NT2/D1 (cell line): ENCODE measurements at regions not wholly inside any gene's neighbourhood (a gene's known extent, or its start where the extent isn't known, plus 50 kb on each side); places are given as distances from the start of the nearest gene placed in this dataset.

Experiments used
- SUZ12 ChIP-seq: IDR thresholded peaks from 2 replicates; pipeline ENCODE4 v1.6.1; 2011; ENCODE audit not compliant: insufficient read length, insufficient read depth; ENCODE audit errors: extremely low read depth
- YY1 ChIP-seq: IDR thresholded peaks from 2 replicates; pipeline ENCODE4 v1.6.1; 2011; ENCODE audit not compliant: insufficient read length, insufficient read depth
- ZNF274 ChIP-seq: IDR thresholded peaks from 2 replicates; pipeline ENCODE4 v1.6.1; 2011; ENCODE audit warnings: mild to moderate bottlenecking, low read depth, low read length

- no peak for TF ChIP-seq YY1
- no peak for TF ChIP-seq ZNF274
- no peak for TF ChIP-seq SUZ12
These were observed 561.3 kb upstream of the WWC1 start for GRCh38 chr5:167730121-167730520.
